Jurkat, Clone E6-1 (cell line): ENCODE measurements at regions not wholly inside any gene's neighbourhood (a gene's known extent, or its start where the extent isn't known, plus 50 kb on each side); places are given as distances from the start of the nearest gene placed in this dataset.

Experiments
- DNase-seq: peaks from one replicate; pipeline ENCODE4 v3.0.0-alpha.2; 2011; ENCODE audit warnings: low read depth, low spot score
- H3K4me3 ChIP-seq: 2 replicates; pipeline ENCODE4 v1.5.1; 2011; ENCODE audit warnings: mild to moderate bottlenecking, low read length, control low read depth, moderate library complexity

GRCh38 chr14:95444132-95445129 is 72.0 kb downstream of the SYNE3 start:
- H3K4me3 ChIP-seq: no peak overlapping the region

GRCh38 chr14:95442633-95443021 is 73.8 kb downstream of the SYNE3 start:
- DNase-seq: peak; percentile 70
- H3K4me3 ChIP-seq: no peak overlapping the region

More at GRCh38 chr14:95444132-95445129, 72.0 kb downstream of the SYNE3 start:
- DNase-seq: no peak

- H3K4me3 ChIP-seq: no peak overlapping the region
- DNase-seq: no peak
Observed at GRCh38 chr14:95442016-95442632, 74.3 kb downstream of the SYNE3 start.

GRCh38 chr14:95440951-95441350 is 75.5 kb downstream of the SYNE3 start:
- no peak for DNase-seq
- no peak overlapping the region for H3K4me3 ChIP-seq

GRCh38 chr14:95440496-95440895 is 76.0 kb downstream of the SYNE3 start:
- no peak overlapping the region for H3K4me3 ChIP-seq
- DNase-seq: no peak

GRCh38 chr14:95439881-95440280 is 76.6 kb downstream of the SYNE3 start:
- no peak for DNase-seq
- H3K4me3 ChIP-seq: no peak overlapping the region

- no peak for DNase-seq
Observed at GRCh38 chr14:95437715-95438114, 78.7 kb downstream of the SYNE3 start.

GRCh38 chr14:95436354-95436753 is 80.1 kb downstream of the SYNE3 start:
- no peak for DNase-seq
- no peak overlapping the region for H3K4me3 ChIP-seq

More at GRCh38 chr14:95437715-95438114, 78.7 kb downstream of the SYNE3 start:
- no peak overlapping the region for H3K4me3 ChIP-seq

GRCh38 chr14:95434121-95434520 is 82.3 kb downstream of the SYNE3 start:
- DNase-seq: no peak
- H3K4me3 ChIP-seq: no peak overlapping the region

- no peak for DNase-seq
- H3K4me3 ChIP-seq: no peak overlapping the region
Observed at GRCh38 chr14:95433094-95433478, 83.4 kb downstream of the SYNE3 start.

- H3K4me3 ChIP-seq: no peak overlapping the region
- no peak for DNase-seq
Observed at GRCh38 chr14:95432144-95433093, 84.0 kb downstream of the SYNE3 start.

GRCh38 chr14:95431199-95432143 is 85.0 kb downstream of the SYNE3 start:
- peak; percentile 26 for DNase-seq

GRCh38 chr14:95428557-95428956 is 87.9 kb downstream of the SYNE3 start:
- no peak for DNase-seq
- no peak overlapping the region for H3K4me3 ChIP-seq

More at GRCh38 chr14:95431199-95432143, 85.0 kb downstream of the SYNE3 start:
- no peak overlapping the region for H3K4me3 ChIP-seq

- H3K4me3 ChIP-seq: no peak overlapping the region
- no peak for DNase-seq
Observed at GRCh38 chr14:95426116-95426475, 90.4 kb downstream of the SYNE3 start.

GRCh38 chr14:95425369-95426115 is 90.9 kb downstream of the SYNE3 start:
- no peak overlapping the region for H3K4me3 ChIP-seq
- no peak for DNase-seq

GRCh38 chr14:95424529-95424928 is 91.9 kb downstream of the SYNE3 start:
- DNase-seq: no peak
- H3K4me3 ChIP-seq: no peak overlapping the region

- no peak overlapping the region for H3K4me3 ChIP-seq
- no peak for DNase-seq
Observed at GRCh38 chr14:95421741-95422140, 94.7 kb downstream of the SYNE3 start.

GRCh38 chr14:95420060-95420459 is 96.4 kb downstream of the SYNE3 start:
- H3K4me3 ChIP-seq: no peak overlapping the region
- no peak for DNase-seq
